ENCODE measurements at regions not wholly inside any gene's neighbourhood (a gene's known extent, or its start where the extent isn't known, plus 50 kb on each side); places are given as distances from the start of the nearest gene placed in this dataset.

GRCh38 chr13:21894703-21895699, 224.1 kb downstream of the FGF9 start:
- Histone ChIP-seq H3K36me3 (ENCODE audit: low read depth) (no peaks in the 10 kb centered on the region), H2AFZ (no peak overlapping the region), H3K4me2 (no peak overlapping the region), H3K4me1 (replicated peaks; ENCODE audit: insufficient read depth) (no peaks in the 10 kb centered on the region), H3K79me2 (ENCODE audit: low read depth) (no peaks in the 10 kb centered on the region), H3F3A (ENCODE audit: insufficient read depth, low read depth) (peaks cover 8% of the 10 kb centered on the region; the same call in 1 of the 2 replicates), H4K20me1 (ENCODE audit: insufficient read depth) (no peaks in the 10 kb centered on the region), H3K4me3 (no peak overlapping the region), H3K9me2 (ENCODE audit: insufficient read depth) (no peaks in the 10 kb centered on the region), H3K27me3 (ENCODE audit: insufficient read depth, low read depth) (peaks cover 49% of the 10 kb centered on the region), H3K9me3 (ENCODE audit: insufficient read depth, low read depth) (no peaks in the 10 kb centered on the region), H3K27ac (no peak overlapping the region)
- CTCF ChIA-PET, result no interaction called here
- intact Hi-C loops (cut with micrococcal nuclease; ENCODE audit: unreplicated experiment), result no loop called here
- no peak for DNase-seq
- TF ChIP-seq CTCF (conservative IDR thresholded peaks at IDR 0.05) (no peak), EZH2 (IDR thresholded peaks at IDR 0.05; ENCODE audit: low read depth) (no peak)
- BruUV-seq (replicated peaks), result no TSS peak
- POLR2A ChIA-PET (ENCODE audit: unreplicated experiment), result no interaction called here

GRCh38 chr13:21895779-21896178, 224.9 kb downstream of the FGF9 start:
- Histone ChIP-seq H3K36me3 (ENCODE audit: low read depth) (no peaks in the 10 kb centered on the region), H3K4me1 (replicated peaks; ENCODE audit: insufficient read depth) (no peaks in the 10 kb centered on the region), H3K4me3 (no peak overlapping the region), H3K4me2 (no peak overlapping the region), H3K9me2 (ENCODE audit: insufficient read depth) (no peaks in the 10 kb centered on the region), H3K27ac (no peak overlapping the region), H3K79me2 (ENCODE audit: low read depth) (no peaks in the 10 kb centered on the region), H3F3A (ENCODE audit: insufficient read depth, low read depth) (no peaks in the 10 kb centered on the region), H3K27me3 (ENCODE audit: insufficient read depth, low read depth) (peaks cover 52% of the 10 kb centered on the region), H2AFZ (no peak overlapping the region), H4K20me1 (ENCODE audit: insufficient read depth) (no peaks in the 10 kb centered on the region), H3K9me3 (ENCODE audit: insufficient read depth, low read depth) (no peaks in the 10 kb centered on the region)
- intact Hi-C loops (cut with micrococcal nuclease; ENCODE audit: unreplicated experiment), result no loop called here
- ChIA-PET POLR2A (ENCODE audit: unreplicated experiment) (no interaction called here), CTCF (no interaction called here)
- no TSS peak for BruUV-seq (replicated peaks)
- TF ChIP-seq EZH2 (IDR thresholded peaks at IDR 0.05; ENCODE audit: low read depth), result no peak
- no peak for TF ChIP-seq CTCF (conservative IDR thresholded peaks at IDR 0.05)
- DNase-seq, result no peak

- Histone ChIP-seq H3K79me2 (ENCODE audit: low read depth) (no peaks in the 10 kb centered on the region), H3K4me1 (replicated peaks; ENCODE audit: insufficient read depth) (no peaks in the 10 kb centered on the region), H3K27ac (no peak overlapping the region), H4K20me1 (ENCODE audit: insufficient read depth) (no peaks in the 10 kb centered on the region), H3K27me3 (ENCODE audit: insufficient read depth, low read depth) (peaks cover 54% of the 10 kb centered on the region), H3F3A (ENCODE audit: insufficient read depth, low read depth) (no peaks in the 10 kb centered on the region), H3K9me2 (ENCODE audit: insufficient read depth) (no peaks in the 10 kb centered on the region), H3K9me3 (ENCODE audit: insufficient read depth, low read depth) (no peaks in the 10 kb centered on the region), H2AFZ (no peak overlapping the region), H3K4me3 (no peak overlapping the region), H3K36me3 (ENCODE audit: low read depth) (no peaks in the 10 kb centered on the region), H3K4me2 (no peak overlapping the region)
- no TSS peak for BruUV-seq (replicated peaks)
- POLR2A ChIA-PET (ENCODE audit: unreplicated experiment), result no interaction called here
- TF ChIP-seq EZH2 (IDR thresholded peaks at IDR 0.05; ENCODE audit: low read depth) (no peak), CTCF (conservative IDR thresholded peaks at IDR 0.05) (no peak)
- intact Hi-C loops (cut with micrococcal nuclease; ENCODE audit: unreplicated experiment), result no loop called here
- CTCF ChIA-PET, result no interaction called here
- DNase-seq, result no peak
These were observed 226.3 kb downstream of the FGF9 start for GRCh38 chr13:21897161-21897560.
